Thoracic aorta (tissue), 2 donors: ENCODE measurements at regions not wholly inside any gene's neighbourhood (a gene's known extent, or its start where the extent isn't known, plus 50 kb on each side); places are given as distances from the start of the nearest gene placed in this dataset.

ENCODE experiments used
- ATAC-seq: fragments of 150-250 bp; one replicate; pipeline ENCODE4 v1.8.0; 2017; ENCODE audit warnings: low read depth; ENCODE audit not compliant: insufficient number of reproducible peaks, low FRiP score
- DNase-seq: peaks from one replicate; pipeline ENCODE4 v3.0.0-alpha.2; 2020; ENCODE audit warnings: low spot score
- H3K27ac ChIP-seq, 2 donors: fragments of 200-600 bp; sonication (generic); 1 replicate in 1 of 2; 2 replicates in 1 of 2; pipeline ENCODE4 v1.5.1; 2016; ENCODE audit warnings: mild to moderate bottlenecking in 2 of 2, moderate library complexity in 2 of 2
- H3K27me3 ChIP-seq: fragments of 200-600 bp; sonication (generic); replicated peaks from 2 replicates; pipeline ENCODE4 v1.6.0; 2016; ENCODE audit warnings: mild to moderate bottlenecking; ENCODE audit not compliant: insufficient read depth
- H3K36me3 ChIP-seq: fragments of 200-600 bp; sonication (generic); one replicate; pipeline ENCODE4 v1.5.1; 2016
- H3K4me1 ChIP-seq, 2 donors: fragments of 200-600 bp; sonication (generic); 1 replicate in 1 of 2; 2 replicates in 1 of 2; pipeline versions ENCODE4 v1.5.1 to v1.6.0; 2016; ENCODE audit warnings: low read depth in 2 of 2, mild to moderate bottlenecking in 1 of 2; ENCODE audit not compliant: control insufficient read depth in 1 of 2
- H3K4me3 ChIP-seq: fragments of 200-600 bp; sonication (generic); 2 replicates; pipeline ENCODE4 v1.5.1; 2016; ENCODE audit warnings: mild to moderate bottlenecking
- H3K9me3 ChIP-seq: fragments of 200-600 bp; sonication (generic); 2 replicates; pipeline ENCODE4 v1.5.1; 2016
- CTCF ChIP-seq: fragments of 200-600 bp; sonication (generic); IDR thresholded peaks from one replicate; pipeline ENCODE4 v1.5.1; 2019; ENCODE audit warnings: antibody characterized with exemption

GRCh38 chr6:113160306-113161017, 696.7 kb upstream of the MARCKS start:
- H3K9me3 ChIP-seq: no peaks in the 10 kb centered on the region
- H3K4me3 ChIP-seq: no peak overlapping the region
- no peaks in the 10 kb centered on the region for H3K36me3 ChIP-seq
- DNase-seq (no peak), ATAC-seq (no peak)
- no peaks in the 10 kb centered on the region for H3K27me3 ChIP-seq
- H3K27ac ChIP-seq: no peak overlapping the region
- no peaks in the 10 kb centered on the region for H3K4me1 ChIP-seq
- no peak for TF ChIP-seq CTCF

GRCh38 chr6:113161018-113161315, 696.2 kb upstream of the MARCKS start:
- Histone ChIP-seq H3K36me3 (no peaks in the 10 kb centered on the region), H3K9me3 (no peaks in the 10 kb centered on the region), H3K4me1 (no peaks in the 10 kb centered on the region), H3K4me3 (no peak overlapping the region), H3K27me3 (no peaks in the 10 kb centered on the region), H3K27ac (no peak overlapping the region)
- ATAC-seq: no peak
- TF ChIP-seq CTCF: no peak
- DNase-seq: no peak

GRCh38 chr6:113162739-113163138, 694.4 kb upstream of the MARCKS start:
- Histone ChIP-seq H3K9me3 (no peaks in the 10 kb centered on the region), H3K4me1 (no peaks in the 10 kb centered on the region), H3K36me3 (no peaks in the 10 kb centered on the region), H3K27me3 (no peaks in the 10 kb centered on the region), H3K4me3 (no peak overlapping the region), H3K27ac (no peak overlapping the region)
- no peak for ATAC-seq
- no peak for TF ChIP-seq CTCF
- no peak for DNase-seq

- H3K4me1 ChIP-seq: peaks cover 6 to 8% of the 10 kb centered on the region in 2 donors
- H3K36me3 ChIP-seq: no peaks in the 10 kb centered on the region
- TF ChIP-seq CTCF: no peak
- H3K27me3 ChIP-seq: no peaks in the 10 kb centered on the region
- no peaks in the 10 kb centered on the region for H3K9me3 ChIP-seq
- ATAC-seq (no peak), DNase-seq (no peak)
- H3K27ac ChIP-seq: no peak overlapping the region
- no peak overlapping the region for H3K4me3 ChIP-seq
Observed at GRCh38 chr6:113168057-113168456, 689.1 kb upstream of the MARCKS start.

GRCh38 chr6:113169484-113169883, 687.7 kb upstream of the MARCKS start:
- Histone ChIP-seq H3K36me3 (no peaks in the 10 kb centered on the region), H3K4me3 (no peak overlapping the region), H3K27ac (no peak overlapping the region), H3K4me1 (peaks cover 6 to 9% of the 10 kb centered on the region in 2 donors), H3K9me3 (no peaks in the 10 kb centered on the region), H3K27me3 (no peaks in the 10 kb centered on the region)
- DNase-seq: no peak
- no peak for TF ChIP-seq CTCF
- ATAC-seq: no peak
